Retinal pigment epithelial cell (primary cell): ENCODE measurements at regions not wholly inside any gene's neighbourhood (a gene's known extent, or its start where the extent isn't known, plus 50 kb on each side); places are given as distances from the start of the nearest gene placed in this dataset.

Experiments used
- DNase-seq: peaks from one replicate; pipeline ENCODE4 v3.0.0-alpha.2; 2010; ENCODE audit warnings: low read depth
- H3K4me3 ChIP-seq: 2 replicates; pipeline ENCODE4 v1.5.1; 2011; ENCODE audit warnings: mild to moderate bottlenecking, low read length, control low read depth, moderate library complexity
- TF ChIP-seq, protein P1 (sequence below): conservative IDR thresholded peaks from 2 replicates; pipeline ENCODE4 v1.5.1; 2011; ENCODE audit warnings: low read depth, low read length, control low read depth, inconsistent platforms

DNA sequence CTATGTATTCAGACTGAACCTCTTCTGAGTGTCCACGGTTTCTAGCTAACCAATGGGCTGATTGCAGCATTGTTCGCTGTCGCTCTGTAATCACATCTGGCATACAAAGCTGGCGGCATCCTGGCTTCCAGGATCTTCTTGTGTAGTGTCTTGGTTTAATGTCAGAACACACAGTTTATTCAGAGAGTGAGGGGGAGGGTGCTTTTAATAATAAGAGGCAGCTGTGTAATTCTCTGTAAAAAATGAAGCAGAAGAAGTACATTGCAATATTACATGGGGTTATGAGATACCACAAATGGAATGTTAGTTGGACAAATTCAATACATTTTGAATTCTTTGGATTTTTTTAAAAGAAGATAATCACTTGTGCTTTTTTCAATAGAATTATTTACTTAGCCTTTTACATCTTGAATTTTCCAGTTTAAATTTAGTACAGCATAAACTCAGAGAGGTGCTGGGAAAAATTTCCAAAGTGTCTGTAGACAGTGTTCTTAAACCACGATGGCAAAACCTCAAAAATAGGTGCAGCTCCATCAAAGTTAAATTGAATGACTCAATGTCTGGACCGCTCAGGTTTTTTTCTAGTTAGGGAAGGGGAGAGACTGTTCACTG lies 206.0 kb downstream of the PCSK1 start:
- TF ChIP-seq, protein P1, sequence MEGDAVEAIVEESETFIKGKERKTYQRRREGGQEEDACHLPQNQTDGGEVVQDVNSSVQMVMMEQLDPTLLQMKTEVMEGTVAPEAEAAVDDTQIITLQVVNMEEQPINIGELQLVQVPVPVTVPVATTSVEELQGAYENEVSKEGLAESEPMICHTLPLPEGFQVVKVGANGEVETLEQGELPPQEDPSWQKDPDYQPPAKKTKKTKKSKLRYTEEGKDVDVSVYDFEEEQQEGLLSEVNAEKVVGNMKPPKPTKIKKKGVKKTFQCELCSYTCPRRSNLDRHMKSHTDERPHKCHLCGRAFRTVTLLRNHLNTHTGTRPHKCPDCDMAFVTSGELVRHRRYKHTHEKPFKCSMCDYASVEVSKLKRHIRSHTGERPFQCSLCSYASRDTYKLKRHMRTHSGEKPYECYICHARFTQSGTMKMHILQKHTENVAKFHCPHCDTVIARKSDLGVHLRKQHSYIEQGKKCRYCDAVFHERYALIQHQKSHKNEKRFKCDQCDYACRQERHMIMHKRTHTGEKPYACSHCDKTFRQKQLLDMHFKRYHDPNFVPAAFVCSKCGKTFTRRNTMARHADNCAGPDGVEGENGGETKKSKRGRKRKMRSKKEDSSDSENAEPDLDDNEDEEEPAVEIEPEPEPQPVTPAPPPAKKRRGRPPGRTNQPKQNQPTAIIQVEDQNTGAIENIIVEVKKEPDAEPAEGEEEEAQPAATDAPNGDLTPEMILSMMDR, result no peak
- no peak for DNase-seq
- H3K4me3 ChIP-seq, result no peak overlapping the region

DNA sequence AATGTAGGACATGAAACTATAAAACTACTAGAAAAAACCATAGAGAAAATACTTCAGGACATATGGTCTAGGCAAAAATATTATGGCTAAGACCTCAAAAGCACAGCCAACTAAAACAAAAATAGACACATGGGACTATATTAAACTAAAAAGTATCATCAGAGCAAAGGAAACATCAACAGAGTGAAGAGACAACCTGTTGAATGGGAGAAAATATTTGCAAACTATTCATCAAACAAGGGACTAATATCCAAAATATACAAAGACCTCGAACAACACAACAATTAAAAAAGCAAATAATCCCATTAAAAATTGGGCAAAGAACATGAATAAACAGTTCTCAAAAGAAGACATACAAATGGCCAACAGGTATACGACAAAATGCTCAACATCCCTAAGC lies 210.9 kb downstream of the PCSK1 start:
- no peak for DNase-seq
- no peak overlapping the region for H3K4me3 ChIP-seq
- TF ChIP-seq, protein P1, result no peak

DNA sequence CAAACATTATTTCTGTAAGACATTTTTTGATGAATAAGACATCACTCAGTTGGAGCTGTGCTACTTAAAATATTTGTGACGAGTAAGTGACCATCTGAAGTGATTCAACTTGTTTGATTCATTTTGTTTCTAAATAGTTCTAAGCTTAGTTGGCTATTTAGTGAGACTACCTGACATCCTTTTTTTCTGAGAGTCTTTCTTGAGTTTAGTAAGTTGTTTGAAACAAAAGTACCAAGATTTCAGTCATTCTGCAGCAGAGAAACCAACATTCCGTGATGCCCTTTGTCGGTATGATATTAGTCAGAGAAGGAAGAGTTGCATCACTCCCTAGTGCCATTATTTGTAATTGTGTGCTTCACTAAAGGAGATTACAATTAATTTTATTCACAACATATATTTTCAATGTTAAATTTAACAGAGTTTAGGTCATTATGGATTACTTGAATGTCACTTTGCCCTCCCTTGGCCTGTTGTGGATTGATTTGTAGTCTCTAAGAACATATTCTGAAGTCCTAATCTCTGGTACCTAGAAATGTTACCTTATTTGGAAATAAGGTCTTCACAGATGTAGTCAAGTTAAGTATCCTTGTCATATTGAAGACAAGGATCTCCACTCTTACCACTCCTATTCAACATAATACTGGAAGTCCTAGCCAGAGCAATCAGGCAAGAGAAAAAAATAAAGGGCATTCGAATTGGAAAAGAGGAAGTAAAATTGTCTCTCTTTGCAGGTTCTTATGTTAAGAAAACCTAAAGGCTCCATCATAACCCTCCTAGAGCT lies 212.2 kb downstream of the PCSK1 start:
- H3K4me3 ChIP-seq, result no peak overlapping the region
- DNase-seq, result no peak
- TF ChIP-seq, protein P1, result no peak

DNA sequence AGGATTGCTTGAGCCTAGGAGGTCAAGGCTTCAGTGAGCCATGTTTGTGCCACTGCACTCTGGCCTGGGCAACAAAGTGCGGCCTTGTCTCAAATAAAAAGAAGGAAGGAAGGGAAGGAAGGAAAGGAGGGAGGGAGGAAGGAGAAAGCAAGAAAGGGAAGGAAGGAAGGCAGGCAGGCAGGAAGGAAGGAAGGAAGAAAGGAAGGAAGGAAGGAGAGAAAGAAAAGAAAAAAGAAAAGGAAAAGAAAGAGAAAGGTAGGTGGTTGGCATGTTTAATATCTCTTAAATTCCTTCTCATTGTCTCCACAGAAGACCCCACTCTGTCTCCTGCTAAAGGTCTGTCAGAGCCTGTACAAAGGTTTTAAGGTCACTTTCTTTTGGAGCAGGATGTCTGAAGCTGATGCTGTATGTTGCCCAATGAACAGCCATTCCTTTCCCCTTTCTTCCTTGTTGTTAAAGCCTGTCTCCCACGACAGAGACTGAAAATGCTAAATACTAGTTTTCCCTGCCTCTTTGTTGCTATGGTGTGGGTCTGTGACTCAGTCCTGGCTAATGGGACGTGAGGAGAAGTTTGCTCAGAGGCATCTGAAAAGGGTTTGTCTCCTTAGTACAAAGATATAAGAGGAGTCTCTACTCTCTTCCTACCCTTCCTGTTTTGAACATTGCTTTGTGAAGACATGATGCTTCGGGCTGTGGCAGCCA lies 213.3 kb downstream of the PCSK1 start:
- DNase-seq, result no peak
- H3K4me3 ChIP-seq, result no peak overlapping the region
- TF ChIP-seq, protein P1, result no peak

DNA sequence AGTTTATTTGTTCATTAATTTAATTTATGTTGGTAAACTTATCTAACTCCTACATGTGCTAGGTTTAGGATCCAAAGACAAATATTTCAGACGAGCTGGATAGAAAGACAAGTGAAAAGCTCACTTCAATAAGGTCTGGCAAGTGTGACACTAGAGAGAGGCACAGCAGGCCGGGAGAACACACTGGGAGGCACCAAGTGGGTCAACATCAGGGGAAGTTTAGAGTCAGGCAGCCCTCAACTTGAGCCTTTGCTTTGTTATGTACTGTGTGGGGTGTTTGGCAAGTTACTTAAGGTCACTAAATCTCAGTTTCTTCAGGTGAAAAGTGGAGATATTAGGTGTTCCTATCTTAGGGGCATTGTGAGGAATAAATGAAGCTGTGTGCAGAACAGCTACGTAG lies 214.4 kb downstream of the PCSK1 start:
- no peak for DNase-seq
- no peak overlapping the region for H3K4me3 ChIP-seq
- TF ChIP-seq, protein P1, result no peak

DNA sequence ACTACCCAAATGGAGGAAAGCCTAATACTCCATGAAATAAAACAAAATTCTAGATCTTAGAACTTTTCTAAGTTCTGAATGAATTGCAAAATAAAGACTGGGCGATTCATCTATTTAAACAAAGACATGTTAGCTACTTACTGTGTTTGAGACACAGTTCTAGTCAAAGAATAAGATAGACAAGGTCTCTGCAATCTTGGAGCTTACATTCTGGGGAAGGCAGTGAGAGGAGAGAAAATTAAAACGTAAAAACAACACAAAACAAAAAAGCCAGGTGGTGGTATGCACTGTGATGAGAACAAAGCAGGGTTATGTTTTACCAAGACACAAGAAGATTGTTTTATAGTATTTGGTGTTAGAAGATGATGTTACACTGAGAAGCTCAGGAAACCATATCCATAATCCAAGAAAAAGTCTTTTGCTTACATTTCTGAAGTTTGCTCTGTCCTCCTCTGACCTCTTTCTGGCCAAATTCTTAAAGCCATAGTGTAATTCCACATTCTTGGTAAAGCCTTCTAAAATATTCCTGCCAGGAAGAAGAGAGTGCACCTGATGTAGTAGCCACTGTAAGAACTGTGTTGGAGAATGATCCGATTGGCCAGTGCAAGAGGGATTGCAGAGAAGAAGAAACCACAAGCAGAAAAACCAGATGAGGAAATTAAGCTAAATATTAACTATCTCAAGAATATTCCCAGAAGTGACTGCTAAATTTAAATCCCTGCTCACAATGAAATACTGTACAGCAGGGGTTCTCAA lies 218.4 kb downstream of the PCSK1 start:
- DNase-seq, result no peak
- H3K4me3 ChIP-seq, result no peak overlapping the region
- TF ChIP-seq, protein P1, result no peak
